ENCODE measurements at regions not wholly inside any gene's neighbourhood (a gene's known extent, or its start where the extent isn't known, plus 50 kb on each side); places are given as distances from the start of the nearest gene placed in this dataset.

DNA sequence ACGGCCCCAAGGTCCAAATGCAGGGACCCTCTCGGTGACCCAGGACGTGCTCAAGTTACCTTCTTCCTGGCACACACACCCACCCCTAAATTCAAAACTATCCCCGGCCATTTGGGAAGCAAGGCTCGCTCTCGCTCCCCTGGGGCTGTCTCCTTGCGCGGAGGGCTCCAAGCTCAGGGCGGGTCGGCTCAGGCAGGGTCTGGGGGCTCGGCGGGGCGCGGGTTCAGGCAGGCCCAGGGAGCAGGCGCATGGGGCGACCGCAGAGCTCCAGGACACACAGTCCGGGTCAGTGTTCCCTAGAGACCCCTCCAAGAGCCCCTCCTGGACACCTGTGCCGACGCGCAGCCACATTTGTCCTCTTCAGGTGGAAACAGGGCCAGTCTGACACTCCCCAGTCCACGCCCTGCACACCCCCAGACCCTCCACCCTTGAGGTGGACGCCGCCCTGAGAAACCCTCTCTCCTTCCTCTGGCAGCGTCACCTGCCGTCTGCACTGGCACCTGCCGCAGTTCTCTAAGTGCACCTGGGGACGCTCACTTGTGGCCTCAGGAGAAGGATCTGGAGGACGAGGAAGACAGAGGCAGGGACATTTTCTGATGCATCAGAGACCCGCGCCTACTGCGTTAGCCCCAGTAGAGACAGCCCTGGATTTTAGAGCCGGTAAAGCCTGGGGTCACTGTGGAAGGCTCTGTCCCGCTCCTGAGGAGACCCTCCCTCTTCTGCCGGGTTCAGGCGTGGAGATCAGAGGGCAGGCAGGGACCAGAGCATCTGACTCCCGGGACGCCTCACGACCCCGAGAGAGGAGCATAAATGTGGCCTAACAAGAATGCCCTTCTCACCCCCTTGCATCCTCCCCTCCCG is 138.8 kb downstream of the TWIST2 start:
- in situ Hi-C loops (cut with HindIII; ENCODE audit: low pct_ligation_motif_present, low sequenced_read_pairs) = no loop called here
- no peak for DNase-seq
- no peak overlapping the region for H3K27ac ChIP-seq
- no peak overlapping the region for H3K4me3 ChIP-seq (ENCODE audit: low read depth, low read length)
- no peaks in the 10 kb centered on the region for H3K27me3 ChIP-seq (replicated peaks)
- no peak for TF ChIP-seq CTCF (IDR thresholded peaks at IDR 0.05; ENCODE audit: low read depth, low read length, missing control alignments)
- no peaks in the 10 kb centered on the region for H3K36me3 ChIP-seq (replicated peaks)

- Histone ChIP-seq H3K27ac (no peak overlapping the region), H3K4me3 (ENCODE audit: low read depth, low read length) (no peak overlapping the region), H3K36me3 (replicated peaks) (no peaks in the 10 kb centered on the region), H3K27me3 (replicated peaks) (no peaks in the 10 kb centered on the region)
- no peak for TF ChIP-seq CTCF (IDR thresholded peaks at IDR 0.05; ENCODE audit: low read depth, low read length, missing control alignments)
- in situ Hi-C loops (cut with HindIII; ENCODE audit: low pct_ligation_motif_present, low sequenced_read_pairs) = no loop called here
- no peak for DNase-seq
Measured at GRCh38 chr2:238987352-238987981, 139.6 kb downstream of the TWIST2 start.

GRCh38 chr2:238988105-238988504 is 140.2 kb downstream of the TWIST2 start:
- no peak overlapping the region for H3K27ac ChIP-seq
- DNase-seq = no peak
- no peaks in the 10 kb centered on the region for H3K27me3 ChIP-seq (replicated peaks)
- no peak overlapping the region for H3K4me3 ChIP-seq (ENCODE audit: low read depth, low read length)
- H3K36me3 ChIP-seq (replicated peaks) = no peaks in the 10 kb centered on the region
- no peak for TF ChIP-seq CTCF (IDR thresholded peaks at IDR 0.05; ENCODE audit: low read depth, low read length, missing control alignments)
- in situ Hi-C loops (cut with HindIII; ENCODE audit: low pct_ligation_motif_present, low sequenced_read_pairs) = no loop called here

GRCh38 chr2:238988752-238989151 is 140.9 kb downstream of the TWIST2 start:
- Histone ChIP-seq H3K27me3 (replicated peaks) (no peaks in the 10 kb centered on the region), H3K36me3 (replicated peaks) (no peaks in the 10 kb centered on the region), H3K27ac (no peak overlapping the region), H3K4me3 (ENCODE audit: low read depth, low read length) (no peak overlapping the region)
- TF ChIP-seq CTCF (IDR thresholded peaks at IDR 0.05; ENCODE audit: low read depth, low read length, missing control alignments) = no peak
- in situ Hi-C loops (cut with HindIII; ENCODE audit: low pct_ligation_motif_present, low sequenced_read_pairs) = no loop called here
- DNase-seq = no peak

DNA sequence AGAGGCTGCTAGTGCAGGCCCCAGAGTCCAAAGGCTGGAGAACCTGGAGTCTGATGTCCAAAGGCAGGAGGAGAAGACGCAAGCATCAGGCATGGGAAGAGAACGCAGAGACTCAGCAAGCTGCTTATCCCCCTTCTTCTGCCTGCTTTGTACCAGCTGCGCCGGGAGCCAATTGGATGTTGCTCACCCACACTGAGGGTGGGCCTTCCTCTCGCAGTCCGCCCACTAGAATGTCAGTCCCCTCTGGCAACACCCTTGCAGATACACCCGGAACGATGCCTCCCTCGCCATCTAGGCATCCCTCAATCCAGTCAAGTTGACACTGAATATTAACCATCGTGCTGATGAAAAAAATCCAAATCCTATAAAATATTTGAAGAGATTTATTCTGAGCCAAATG is 141.6 kb downstream of the TWIST2 start:
- TF ChIP-seq CTCF (IDR thresholded peaks at IDR 0.05; ENCODE audit: low read depth, low read length, missing control alignments) = no peak
- DNase-seq = no peak
- no peaks in the 10 kb centered on the region for H3K27me3 ChIP-seq (replicated peaks)
- no peak overlapping the region for H3K4me3 ChIP-seq (ENCODE audit: low read depth, low read length)
- in situ Hi-C loops (cut with HindIII; ENCODE audit: low pct_ligation_motif_present, low sequenced_read_pairs) = no loop called here
- no peaks in the 10 kb centered on the region for H3K36me3 ChIP-seq (replicated peaks)
- no peak overlapping the region for H3K27ac ChIP-seq
